ENCODE measurements at regions not wholly inside any gene's neighbourhood (a gene's known extent, or its start where the extent isn't known, plus 50 kb on each side); places are given as distances from the start of the nearest gene placed in this dataset.

DNA sequence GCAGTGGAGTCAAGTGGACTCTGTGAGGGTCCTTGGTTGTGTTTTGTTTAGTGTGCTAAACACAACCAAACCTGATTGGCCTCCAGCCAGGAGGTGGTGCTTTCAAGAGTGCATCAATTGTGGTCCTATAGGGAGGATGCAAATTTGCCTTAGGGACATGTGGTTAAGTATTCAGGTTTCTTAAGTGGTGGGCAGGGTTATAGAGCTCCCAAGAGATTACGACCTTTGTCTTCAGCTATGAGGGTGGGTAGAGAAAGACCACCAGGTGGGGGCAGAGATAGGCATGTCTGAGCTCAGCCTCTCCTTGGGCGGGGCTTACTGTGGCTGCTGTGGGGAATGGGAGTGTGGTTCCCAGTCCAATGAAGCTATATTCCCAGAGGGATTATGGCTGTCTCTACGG is 186.6 kb downstream of the SQOR start:
- TF ChIP-seq, protein P1, sequence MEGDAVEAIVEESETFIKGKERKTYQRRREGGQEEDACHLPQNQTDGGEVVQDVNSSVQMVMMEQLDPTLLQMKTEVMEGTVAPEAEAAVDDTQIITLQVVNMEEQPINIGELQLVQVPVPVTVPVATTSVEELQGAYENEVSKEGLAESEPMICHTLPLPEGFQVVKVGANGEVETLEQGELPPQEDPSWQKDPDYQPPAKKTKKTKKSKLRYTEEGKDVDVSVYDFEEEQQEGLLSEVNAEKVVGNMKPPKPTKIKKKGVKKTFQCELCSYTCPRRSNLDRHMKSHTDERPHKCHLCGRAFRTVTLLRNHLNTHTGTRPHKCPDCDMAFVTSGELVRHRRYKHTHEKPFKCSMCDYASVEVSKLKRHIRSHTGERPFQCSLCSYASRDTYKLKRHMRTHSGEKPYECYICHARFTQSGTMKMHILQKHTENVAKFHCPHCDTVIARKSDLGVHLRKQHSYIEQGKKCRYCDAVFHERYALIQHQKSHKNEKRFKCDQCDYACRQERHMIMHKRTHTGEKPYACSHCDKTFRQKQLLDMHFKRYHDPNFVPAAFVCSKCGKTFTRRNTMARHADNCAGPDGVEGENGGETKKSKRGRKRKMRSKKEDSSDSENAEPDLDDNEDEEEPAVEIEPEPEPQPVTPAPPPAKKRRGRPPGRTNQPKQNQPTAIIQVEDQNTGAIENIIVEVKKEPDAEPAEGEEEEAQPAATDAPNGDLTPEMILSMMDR (IDR thresholded peaks at IDR 0.05; ENCODE audit: insufficient read depth, low read depth, low read length), result no peak
- TF ChIP-seq EZH2 (IDR thresholded peaks at IDR 0.05; ENCODE audit: insufficient read depth, low read length), result no peak

Measured in astrocyte (in vitro differentiated cells and primary cell).